ENCODE measurements at regions not wholly inside any gene's neighbourhood (a gene's known extent, or its start where the extent isn't known, plus 50 kb on each side); places are given as distances from the start of the nearest gene placed in this dataset.

DNA sequence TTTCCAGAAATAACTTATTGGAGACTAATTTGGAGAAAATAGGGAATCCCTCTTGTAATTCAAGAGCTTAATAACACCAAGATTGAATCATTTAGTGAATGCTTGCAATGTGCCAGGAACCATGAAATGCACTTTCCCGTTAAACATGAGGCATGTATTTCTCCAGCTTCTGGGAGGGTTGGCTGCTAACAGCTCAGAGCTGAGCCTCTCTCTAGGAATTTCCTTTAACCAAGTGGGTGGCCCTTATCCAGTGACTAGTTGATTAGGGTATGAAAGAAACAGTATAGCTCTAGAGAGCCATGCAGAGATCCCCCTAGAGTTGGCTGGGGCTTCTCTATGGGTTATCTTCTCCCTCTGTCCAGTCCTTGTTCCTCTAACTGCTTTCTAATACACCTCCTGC, 356.4 kb upstream of the GOT2 start:
- no peak overlapping the region for H3K27ac ChIP-seq
- H3K27me3 ChIP-seq = no peaks in the 10 kb centered on the region
- H3K4me3 ChIP-seq = no peak overlapping the region
- no peaks in the 10 kb centered on the region for H3K9me3 ChIP-seq
- intact Hi-C loops (cut with DNase I) = no loop called here
- no peaks in the 10 kb centered on the region for H3K36me3 ChIP-seq
- no peaks in the 10 kb centered on the region for H3K4me1 ChIP-seq (ENCODE audit: insufficient read depth)
- 56 to 67% (median 61%) methylated on average over 1 of the region's 1 CpG for WGBS, 3 donors
- DNase-seq = no peak
- TF ChIP-seq EP300 (IDR thresholded peaks at IDR 0.05) = no peak
- TF ChIP-seq, protein P1, sequence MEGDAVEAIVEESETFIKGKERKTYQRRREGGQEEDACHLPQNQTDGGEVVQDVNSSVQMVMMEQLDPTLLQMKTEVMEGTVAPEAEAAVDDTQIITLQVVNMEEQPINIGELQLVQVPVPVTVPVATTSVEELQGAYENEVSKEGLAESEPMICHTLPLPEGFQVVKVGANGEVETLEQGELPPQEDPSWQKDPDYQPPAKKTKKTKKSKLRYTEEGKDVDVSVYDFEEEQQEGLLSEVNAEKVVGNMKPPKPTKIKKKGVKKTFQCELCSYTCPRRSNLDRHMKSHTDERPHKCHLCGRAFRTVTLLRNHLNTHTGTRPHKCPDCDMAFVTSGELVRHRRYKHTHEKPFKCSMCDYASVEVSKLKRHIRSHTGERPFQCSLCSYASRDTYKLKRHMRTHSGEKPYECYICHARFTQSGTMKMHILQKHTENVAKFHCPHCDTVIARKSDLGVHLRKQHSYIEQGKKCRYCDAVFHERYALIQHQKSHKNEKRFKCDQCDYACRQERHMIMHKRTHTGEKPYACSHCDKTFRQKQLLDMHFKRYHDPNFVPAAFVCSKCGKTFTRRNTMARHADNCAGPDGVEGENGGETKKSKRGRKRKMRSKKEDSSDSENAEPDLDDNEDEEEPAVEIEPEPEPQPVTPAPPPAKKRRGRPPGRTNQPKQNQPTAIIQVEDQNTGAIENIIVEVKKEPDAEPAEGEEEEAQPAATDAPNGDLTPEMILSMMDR (IDR thresholded peaks at IDR 0.05) = no peak

DNA sequence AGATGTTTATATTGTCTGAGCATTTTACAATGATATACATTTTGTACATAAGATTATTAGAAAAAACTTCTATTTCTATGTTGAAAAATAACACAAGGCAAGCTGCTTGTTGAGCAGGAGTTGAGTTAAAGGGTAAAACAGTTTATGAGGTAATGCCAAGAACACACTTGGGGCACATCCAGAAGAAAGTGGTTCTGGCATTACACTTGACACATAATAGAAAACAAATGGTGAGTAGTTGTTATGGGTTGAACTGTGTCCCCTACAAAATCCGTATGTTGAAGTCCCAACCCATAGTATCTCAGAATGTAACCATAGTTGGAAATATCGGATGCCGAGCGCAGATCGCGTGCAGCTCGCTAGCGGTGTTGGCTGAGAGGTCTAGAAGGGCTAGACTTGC, 354.3 kb upstream of the GOT2 start:
- TF ChIP-seq, protein P1 (IDR thresholded peaks at IDR 0.05) = no peak
- TF ChIP-seq EP300 (IDR thresholded peaks at IDR 0.05) = no peak
- TF ChIP-seq POLR2A (IDR thresholded peaks at IDR 0.05) = no peak
- no peak overlapping the region for H3K4me3 ChIP-seq
- intact Hi-C loops (cut with DNase I) = no loop called here
- no peaks in the 10 kb centered on the region for H3K27me3 ChIP-seq
- H3K36me3 ChIP-seq = no peaks in the 10 kb centered on the region
- H3K27ac ChIP-seq = no peak overlapping the region
- no peak for DNase-seq
- H3K4me1 ChIP-seq (ENCODE audit: insufficient read depth) = no peaks in the 10 kb centered on the region
- no peaks in the 10 kb centered on the region for H3K9me3 ChIP-seq
- WGBS, 3 donors = 68 to 83% (median 81%) methylated on average over 8 of the region's 8 CpGs

DNA sequence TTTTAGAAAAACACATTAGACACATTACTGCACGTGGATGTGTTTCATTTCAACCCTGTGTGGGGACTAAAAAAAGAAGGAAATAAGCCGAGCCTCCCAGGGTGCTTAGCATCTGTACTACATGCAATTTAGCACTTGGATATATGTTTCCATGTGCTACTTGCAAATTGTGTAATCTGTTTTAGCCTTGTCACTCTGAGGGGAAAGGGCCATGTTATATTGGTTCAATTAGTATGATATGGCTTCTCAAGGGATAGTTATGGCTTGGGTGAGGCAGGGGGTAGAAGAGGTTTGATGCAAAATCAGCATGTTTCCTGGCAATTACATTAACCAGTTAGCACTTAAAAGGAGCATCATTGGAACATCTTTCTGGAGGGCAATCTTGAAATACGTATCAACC, 353.5 kb upstream of the GOT2 start:
- Histone ChIP-seq H3K36me3 (no peaks in the 10 kb centered on the region), H3K27me3 (no peaks in the 10 kb centered on the region), H3K4me3 (no peak overlapping the region), H3K9me3 (no peaks in the 10 kb centered on the region), H3K27ac (no peak overlapping the region), H3K4me1 (ENCODE audit: insufficient read depth) (no peaks in the 10 kb centered on the region)
- TF ChIP-seq EP300 (IDR thresholded peaks at IDR 0.05) (no peak), POLR2A (IDR thresholded peaks at IDR 0.05) (no peak)
- TF ChIP-seq, protein P1 (IDR thresholded peaks at IDR 0.05) = no peak
- DNase-seq = no peak
- 62 to 65% (median 64%) methylated on average over 3 of the region's 3 CpGs for WGBS, 3 donors
- intact Hi-C loops (cut with DNase I) = no loop called here

DNA sequence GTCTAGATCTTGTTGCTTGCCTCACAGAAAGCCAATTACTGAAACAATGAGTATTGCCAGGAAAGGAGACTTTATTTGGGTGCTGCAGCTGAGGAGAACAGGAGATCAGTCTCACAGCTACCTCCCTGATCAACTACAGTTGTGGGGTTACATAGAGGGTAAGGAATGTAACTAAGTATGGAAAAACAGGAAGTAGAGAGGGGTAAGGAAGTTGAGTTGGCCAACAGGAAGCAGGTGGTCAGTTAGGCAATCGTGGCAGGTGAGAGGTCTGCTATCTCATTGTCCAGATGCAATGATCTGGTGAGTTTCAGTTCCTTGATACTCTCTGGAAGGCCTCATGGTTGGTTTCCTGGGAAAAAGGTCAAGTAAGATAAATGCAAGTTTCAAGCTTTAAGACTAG, 333.1 kb upstream of the GOT2 start:
- no peak overlapping the region for H3K27ac ChIP-seq
- intact Hi-C loops (cut with DNase I) = no loop called here
- no peaks in the 10 kb centered on the region for H3K4me1 ChIP-seq (ENCODE audit: insufficient read depth)

More for the DNA sequence above, 333.1 kb upstream of the GOT2 start:
- H3K9me3 ChIP-seq = no peaks in the 10 kb centered on the region
- no peak for TF ChIP-seq EP300 (IDR thresholded peaks at IDR 0.05)
- TF ChIP-seq POLR2A (IDR thresholded peaks at IDR 0.05) = no peak
- TF ChIP-seq, protein P1 (IDR thresholded peaks at IDR 0.05) = no peak
- no peak for DNase-seq
- H3K36me3 ChIP-seq = no peaks in the 10 kb centered on the region
- WGBS, 3 donors = 41 to 53% (median 48%) methylated on average over 1 of the region's 1 CpG
- no peak overlapping the region for H3K4me3 ChIP-seq
- no peaks in the 10 kb centered on the region for H3K27me3 ChIP-seq

Data from ovary (tissue), 7 donors.